ENCODE measurements at regions not wholly inside any gene's neighbourhood (a gene's known extent, or its start where the extent isn't known, plus 50 kb on each side); places are given as distances from the start of the nearest gene placed in this dataset.

- TF ChIP-seq ZNF281 (CRISPR knock-in tag; IDR thresholded peaks at IDR 0.05) (no peak), SP1 (CRISPR knock-in tag; conservative IDR thresholded peaks at IDR 0.05) (no peak), SMAD3 (CRISPR knock-in tag; IDR thresholded peaks at IDR 0.05; ENCODE audit: borderline replicate concordance) (no peak), E2F1 (CRISPR knock-in tag; IDR thresholded peaks at IDR 0.05) (no peak), NR1H2 (CRISPR knock-in tag; IDR thresholded peaks at IDR 0.05) (no peak), HMGXB4 (CRISPR knock-in tag; IDR thresholded peaks at IDR 0.05) (no peak), ZNF512 (CRISPR knock-in tag; IDR thresholded peaks at IDR 0.05; ENCODE audit: borderline replicate concordance) (no peak)
Observed at GRCh38 chr20:22496817-22497216, 87.6 kb downstream of the FOXA2 start (continued).

GRCh38 chr20:22495789-22496188 lies 88.6 kb downstream of the FOXA2 start:
- Mint-ChIP-seq H3K27ac (no peak overlapping the region), H3K4me3 (no peak overlapping the region), H3K9me3 (peaks cover 3% of the 10 kb centered on the region; the same call in 1 of the 2 replicates), H3K4me1 (peaks cover 15% of the 10 kb centered on the region), H3K27me3 (ENCODE audit: low read depth) (peaks cover 20% of the 10 kb centered on the region), H3K36me3 (no peaks in the 10 kb centered on the region)
- ChIA-PET POLR2A (no interaction called here), CTCF (interaction anchor here (0.9 kb wide), 1 partner anchor 196 kb away, joined by 4 read pairs; no protein-coding TSS in a partner anchor)
- DNase-seq (ENCODE audit: low spot score): no peak
- no peak for ATAC-seq
- TF ChIP-seq ETV6 (CRISPR knock-in tag; IDR thresholded peaks at IDR 0.05): no peak
- TF ChIP-seq MXD4 (CRISPR knock-in tag; IDR thresholded peaks at IDR 0.05; ENCODE audit: borderline replicate concordance): no peak
- no peak for TF ChIP-seq NFATC4 (CRISPR knock-in tag; IDR thresholded peaks at IDR 0.05)
- no peak for TF ChIP-seq CTCF (IDR thresholded peaks at IDR 0.05)
- TF ChIP-seq RORB (CRISPR knock-in tag; IDR thresholded peaks at IDR 0.05): no peak
- no peak for TF ChIP-seq HMGXB4 (CRISPR knock-in tag; IDR thresholded peaks at IDR 0.05)
- no peak for TF ChIP-seq TEAD4 (CRISPR knock-in tag; IDR thresholded peaks at IDR 0.05)
- no peak for TF ChIP-seq ZBTB43 (CRISPR knock-in tag; IDR thresholded peaks at IDR 0.05)
- TF ChIP-seq TCF7 (CRISPR knock-in tag; IDR thresholded peaks at IDR 0.05; ENCODE audit: low read depth): no peak
- TF ChIP-seq USF2 (CRISPR knock-in tag; IDR thresholded peaks at IDR 0.05): no peak
- no peak for TF ChIP-seq CREM (CRISPR knock-in tag; IDR thresholded peaks at IDR 0.05)
- TF ChIP-seq ZNF423 (CRISPR knock-in tag; IDR thresholded peaks at IDR 0.05): no peak
- no peak for TF ChIP-seq E2F4 (CRISPR knock-in tag; IDR thresholded peaks at IDR 0.05; ENCODE audit: borderline replicate concordance, low read depth)
